HEK293T (cell line): ENCODE measurements at regions not wholly inside any gene's neighbourhood (a gene's known extent, or its start where the extent isn't known, plus 50 kb on each side); places are given as distances from the start of the nearest gene placed in this dataset.

Experiments used
- CTCF ChIA-PET: fragments of 350-600 bp; formaldehyde crosslinking; extraction: SDS; loops from one replicate; lab custom pipeline; 2021; ENCODE audit warnings: antibody characterized with exemption, inconsistent platforms; lab: Yijun Ruan, JAX
- POLR2A ChIA-PET: fragments of 350-600 bp; formaldehyde crosslinking; extraction: SDS; loops from one replicate; lab custom pipeline; 2020; ENCODE audit warnings: antibody characterized with exemption, inconsistent platforms; lab: Yijun Ruan, JAX
- DNase-seq: peaks from one replicate; pipeline ENCODE4 v3.0.0; 2012; ENCODE audit warnings: mixed read lengths; ENCODE audit errors: extremely low spot score
- ARNT ChIP-seq: fragments of 450-650 bp; IDR thresholded peaks from 2 replicates; pipeline ENCODE4 v1.6.1; 2017; ENCODE audit warnings: mild to moderate bottlenecking
- BHLHE40 ChIP-seq: fragments of 450-650 bp; IDR thresholded peaks from 2 replicates; pipeline ENCODE4 v1.6.1; 2016; ENCODE audit warnings: mild to moderate bottlenecking, moderate library complexity, borderline replicate concordance
- CTBP1 ChIP-seq: fragments of 450-650 bp; IDR thresholded peaks from 2 replicates; pipeline ENCODE4 v1.6.1; 2016; ENCODE audit warnings: borderline replicate concordance
- ELF4 ChIP-seq: fragments of 450-650 bp; IDR thresholded peaks from 2 replicates; pipeline ENCODE4 v1.6.1; 2017; ENCODE audit warnings: antibody characterized with exemption
- FOXA1 ChIP-seq: fragments of 450-650 bp; IDR thresholded peaks from 2 replicates; pipeline ENCODE4 v1.6.1; 2016; ENCODE audit warnings: mild to moderate bottlenecking
- FOXK2 ChIP-seq: fragments of 450-650 bp; IDR thresholded peaks from 2 replicates; pipeline ENCODE4 v1.6.1; 2016; ENCODE audit warnings: mild to moderate bottlenecking
- FOXM1 ChIP-seq: fragments of 450-650 bp; IDR thresholded peaks from 2 replicates; pipeline ENCODE4 v1.6.1; 2017; ENCODE audit warnings: mild to moderate bottlenecking, borderline replicate concordance
- HDGF ChIP-seq: fragments of 450-650 bp; IDR thresholded peaks from 2 replicates; pipeline ENCODE4 v1.6.1; 2017; ENCODE audit warnings: antibody characterized with exemption, borderline replicate concordance
- L3MBTL2 ChIP-seq: fragments of 450-650 bp; conservative IDR thresholded peaks from 2 replicates; pipeline ENCODE4 v1.6.1; 2016; ENCODE audit warnings: mild to moderate bottlenecking
- LEF1 ChIP-seq: fragments of 450-650 bp; IDR thresholded peaks from 2 replicates; pipeline ENCODE4 v1.6.1; 2017; ENCODE audit warnings: mild to moderate bottlenecking, borderline replicate concordance
- NFRKB ChIP-seq: fragments of 450-650 bp; IDR thresholded peaks from 2 replicates; pipeline ENCODE4 v1.6.1; 2016; ENCODE audit warnings: mild to moderate bottlenecking, moderate library complexity
- SP1 ChIP-seq: fragments of 450-650 bp; IDR thresholded peaks from 2 replicates; pipeline ENCODE4 v1.6.1; 2017
- SUZ12 ChIP-seq: fragments of 450-650 bp; IDR thresholded peaks from 2 replicates; pipeline ENCODE4 v1.6.1; 2016; ENCODE audit warnings: mild to moderate bottlenecking
- TARDBP ChIP-seq: fragments of 450-650 bp; IDR thresholded peaks from 2 replicates; pipeline ENCODE4 v1.6.1; 2016
- ZNF384 ChIP-seq: fragments of 450-650 bp; IDR thresholded peaks from 2 replicates; pipeline ENCODE4 v1.6.1; 2016
- TF ChIP-seq, protein P1 (sequence below): fragments of 450-650 bp; IDR thresholded peaks from 2 replicates; pipeline ENCODE4 v1.6.1; 2016

GRCh38 chr18:61718944-61719343, 173.9 kb downstream of the RNF152 start:
- CTCF ChIA-PET = no interaction called here
- no peak for DNase-seq
- POLR2A ChIA-PET = no interaction called here
- TF ChIP-seq, protein P1, sequence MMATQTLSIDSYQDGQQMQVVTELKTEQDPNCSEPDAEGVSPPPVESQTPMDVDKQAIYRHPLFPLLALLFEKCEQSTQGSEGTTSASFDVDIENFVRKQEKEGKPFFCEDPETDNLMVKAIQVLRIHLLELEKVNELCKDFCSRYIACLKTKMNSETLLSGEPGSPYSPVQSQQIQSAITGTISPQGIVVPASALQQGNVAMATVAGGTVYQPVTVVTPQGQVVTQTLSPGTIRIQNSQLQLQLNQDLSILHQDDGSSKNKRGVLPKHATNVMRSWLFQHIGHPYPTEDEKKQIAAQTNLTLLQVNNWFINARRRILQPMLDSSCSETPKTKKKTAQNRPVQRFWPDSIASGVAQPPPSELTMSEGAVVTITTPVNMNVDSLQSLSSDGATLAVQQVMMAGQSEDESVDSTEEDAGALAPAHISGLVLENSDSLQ = no peak
- no peak for TF ChIP-seq TARDBP
- TF ChIP-seq NFRKB = no peak
- no peak for TF ChIP-seq FOXK2
- no peak for TF ChIP-seq LEF1

GRCh38 chr18:61714421-61714820, 178.4 kb downstream of the RNF152 start:
- no peak for DNase-seq
- POLR2A ChIA-PET = no interaction called here
- CTCF ChIA-PET = interaction anchor here (0.6 kb wide), 1 partner anchor 28 kb away, joined by 5 read pairs; no protein-coding TSS in a partner anchor
- TF ChIP-seq BHLHE40 = no peak
- no peak for TF ChIP-seq FOXK2
- TF ChIP-seq CTBP1 = no peak
- TF ChIP-seq, protein P1 = no peak
- TF ChIP-seq TARDBP = no peak
- no peak for TF ChIP-seq L3MBTL2
- TF ChIP-seq SP1 = no peak
- TF ChIP-seq FOXM1 = no peak
- TF ChIP-seq HDGF = no peak

- POLR2A ChIA-PET = no interaction called here
- TF ChIP-seq LEF1 (no peak), ELF4 (no peak), SP1 (no peak), ZNF384 (no peak), CTBP1 (no peak), ARNT (no peak), TARDBP (no peak)
- CTCF ChIA-PET = no interaction called here
- no peak for DNase-seq
These were observed 179.3 kb downstream of the RNF152 start for GRCh38 chr18:61713502-61713901.

GRCh38 chr18:61710082-61710620, 182.7 kb downstream of the RNF152 start:
- CTCF ChIA-PET = no interaction called here
- DNase-seq = no peak
- TF ChIP-seq NFRKB (no peak), HDGF (no peak), L3MBTL2 (no peak), ELF4 (no peak), TARDBP (no peak), FOXM1 (no peak), FOXA1 (no peak), LEF1 (no peak), FOXK2 (no peak), BHLHE40 (no peak), SP1 (no peak), CTBP1 (no peak), ZNF384 (no peak), SUZ12 (no peak), ARNT (no peak)
- TF ChIP-seq, protein P1 = no peak
- POLR2A ChIA-PET = no interaction called here

GRCh38 chr18:61706276-61706915, 186.4 kb downstream of the RNF152 start:
- DNase-seq = no peak
- TF ChIP-seq HDGF = no peak
- no peak for TF ChIP-seq LEF1
- no peak for TF ChIP-seq FOXK2
- TF ChIP-seq, protein P1 = no peak
- no peak for TF ChIP-seq CTBP1
- ChIA-PET CTCF (no interaction called here), POLR2A (no interaction called here)

DNA sequence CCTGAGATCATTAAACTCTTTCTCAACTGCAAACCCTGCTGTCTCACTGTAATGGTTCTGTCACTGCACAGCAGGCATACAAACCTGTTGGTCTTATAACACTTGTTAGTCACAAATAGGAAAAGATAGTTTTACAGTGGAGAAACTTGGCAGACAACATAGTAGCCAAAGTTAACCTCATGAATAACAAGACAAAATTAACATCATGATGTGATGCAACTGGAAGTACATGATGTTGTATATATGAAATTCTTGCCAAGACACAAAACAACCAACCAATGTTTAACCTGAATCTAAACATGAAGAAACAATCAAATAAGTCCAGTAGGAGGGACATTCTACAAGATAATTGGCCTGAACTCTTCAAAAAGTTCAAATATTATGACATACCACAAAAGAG, 189.3 kb downstream of the RNF152 start:
- ChIA-PET CTCF (no interaction called here), POLR2A (no interaction called here)
- TF ChIP-seq ELF4 = no peak
- no peak for TF ChIP-seq BHLHE40
- TF ChIP-seq, protein P1 = no peak
- no peak for TF ChIP-seq HDGF
- no peak for TF ChIP-seq NFRKB
- TF ChIP-seq CTBP1 = no peak
- no peak for TF ChIP-seq L3MBTL2
- no peak for TF ChIP-seq TARDBP
- no peak for TF ChIP-seq FOXM1
- TF ChIP-seq ARNT = no peak
- no peak for TF ChIP-seq ZNF384
- TF ChIP-seq FOXK2 = no peak
- no peak for TF ChIP-seq FOXA1
- no peak for TF ChIP-seq SUZ12
- no peak for TF ChIP-seq SP1
- TF ChIP-seq LEF1 = no peak
- no peak for DNase-seq
